Uterus (tissue), 2 donors: ENCODE measurements at regions not wholly inside any gene's neighbourhood (a gene's known extent, or its start where the extent isn't known, plus 50 kb on each side); places are given as distances from the start of the nearest gene placed in this dataset.

Experiments used
- CTCF ChIP-seq, 4 experiments: fragments of 200-600 bp in 2 of 4; fragments of 450-650 bp in 2 of 4; sonication (generic) in 2 of 4; IDR thresholded peaks; one replicate each; pipeline ENCODE4 v1.5.1; 2016 to 2019; ENCODE audit warnings: antibody characterized with exemption in 4 of 4, mild to moderate bottlenecking in 2 of 4, moderate library complexity in 1 of 4
- POLR2A ChIP-seq, 2 donors: fragments of 450-650 bp; IDR thresholded peaks; one replicate each; pipeline ENCODE4 v1.6.1; 2016; ENCODE audit warnings: antibody characterized with exemption in 2 of 2, mild to moderate bottlenecking in 1 of 2, moderate library complexity in 1 of 2

GRCh38 chr10:4224178-4224577, 439.2 kb upstream of the KLF6 start:
- TF ChIP-seq CTCF (IDR thresholded peaks at IDR 0.05) = no peak
- TF ChIP-seq POLR2A (IDR thresholded peaks at IDR 0.05) = no peak
